ENCODE measurements at regions not wholly inside any gene's neighbourhood (a gene's known extent, or its start where the extent isn't known, plus 50 kb on each side); places are given as distances from the start of the nearest gene placed in this dataset.
"Not testable (repeated sequence)": the region's sequence is repeated elsewhere in the genome, so short reads cannot be mapped to it uniquely, and the experiment has no call there.

GRCh38 chr6:121884620-121885019 is 449.2 kb downstream of the GJA1 start:
- no peaks in the 10 kb centered on the region for H3K36me3 ChIP-seq (ENCODE audit: insufficient read depth, low read length)
- no peaks in the 10 kb centered on the region for H3K4me1 ChIP-seq (ENCODE audit: insufficient read depth, low read length)
- H3K9ac ChIP-seq (ENCODE audit: low read length) = no peak overlapping the region
- H3K9me3 ChIP-seq (ENCODE audit: low read length) = no peaks in the 10 kb centered on the region
- H3K4me3 ChIP-seq (ENCODE audit: low read depth in 1 of 2, low read length in 2 of 2) = no peak overlapping the region
- no peaks in the 10 kb centered on the region for H3K27me3 ChIP-seq (ENCODE audit: control insufficient read depth in 1 of 2, insufficient read depth in 2 of 2, low read length in 2 of 2)
- H3K27ac ChIP-seq (ENCODE audit: low read depth, low read length) = no peak overlapping the region

GRCh38 chr6:121885399-121886152 is 450.1 kb downstream of the GJA1 start:
- Histone ChIP-seq H3K9ac (ENCODE audit: low read length) (no peak overlapping the region), H3K9me3 (ENCODE audit: low read length) (no peaks in the 10 kb centered on the region), H3K4me1 (ENCODE audit: insufficient read depth, low read length) (no peaks in the 10 kb centered on the region), H3K27me3 (ENCODE audit: control insufficient read depth in 1 of 2, insufficient read depth in 2 of 2, low read length in 2 of 2) (no peaks in the 10 kb centered on the region), H3K27ac (ENCODE audit: low read depth, low read length) (no peak overlapping the region), H3K4me3 (ENCODE audit: low read depth in 1 of 2, low read length in 2 of 2) (no peak overlapping the region), H3K36me3 (ENCODE audit: insufficient read depth, low read length) (no peaks in the 10 kb centered on the region)

DNA sequence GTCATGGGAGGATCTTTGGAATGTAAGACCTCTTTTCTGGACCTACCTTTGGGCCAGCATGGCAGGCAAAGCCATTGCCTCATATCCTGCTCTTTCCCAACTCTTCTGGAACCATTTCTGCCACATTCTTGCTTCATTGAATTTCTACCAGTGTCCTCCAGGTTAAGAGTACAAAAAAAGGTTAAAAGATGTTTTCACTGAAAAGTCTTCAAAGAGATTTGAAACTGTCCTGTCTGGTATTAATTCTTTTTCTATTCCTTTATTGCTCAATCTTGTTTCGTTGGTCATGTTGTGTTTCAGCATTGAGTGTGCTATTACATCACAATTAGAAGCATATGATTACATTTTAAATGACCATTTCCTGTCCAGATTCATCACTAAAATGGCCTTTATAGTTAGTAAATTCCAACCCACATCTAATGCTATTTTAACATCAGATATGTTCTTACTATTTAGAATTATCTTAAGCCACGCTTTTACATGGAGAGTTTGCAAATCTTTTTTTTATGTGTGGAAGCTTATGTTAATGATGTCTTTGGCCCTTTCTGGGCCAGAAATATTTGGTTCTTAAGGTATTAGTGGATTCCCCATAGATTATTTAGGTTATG is 450.9 kb downstream of the GJA1 start:
- H3K9me3 ChIP-seq (ENCODE audit: low read length) = no peaks in the 10 kb centered on the region
- H3K27ac ChIP-seq (ENCODE audit: low read depth, low read length) = no peak overlapping the region
- no peak overlapping the region for H3K4me3 ChIP-seq (ENCODE audit: low read depth in 1 of 2, low read length in 2 of 2)
- H3K27me3 ChIP-seq (ENCODE audit: control insufficient read depth in 1 of 2, insufficient read depth in 2 of 2, low read length in 2 of 2) = no peaks in the 10 kb centered on the region
- no peaks in the 10 kb centered on the region for H3K36me3 ChIP-seq (ENCODE audit: insufficient read depth, low read length)
- H3K4me1 ChIP-seq (ENCODE audit: insufficient read depth, low read length) = no peaks in the 10 kb centered on the region
- no peak overlapping the region for H3K9ac ChIP-seq (ENCODE audit: low read length)

GRCh38 chr6:121887724-121888123 is 452.3 kb downstream of the GJA1 start:
- Histone ChIP-seq H3K9ac (ENCODE audit: low read length) (no peak overlapping the region), H3K4me1 (ENCODE audit: insufficient read depth, low read length) (no peaks in the 10 kb centered on the region), H3K36me3 (ENCODE audit: insufficient read depth, low read length) (no peaks in the 10 kb centered on the region), H3K27ac (ENCODE audit: low read depth, low read length) (no peak overlapping the region), H3K27me3 (ENCODE audit: control insufficient read depth in 1 of 2, insufficient read depth in 2 of 2, low read length in 2 of 2) (no peaks in the 10 kb centered on the region), H3K4me3 (ENCODE audit: low read depth in 1 of 2, low read length in 2 of 2) (no peak overlapping the region), H3K9me3 (ENCODE audit: low read length) (no peaks in the 10 kb centered on the region)

DNA sequence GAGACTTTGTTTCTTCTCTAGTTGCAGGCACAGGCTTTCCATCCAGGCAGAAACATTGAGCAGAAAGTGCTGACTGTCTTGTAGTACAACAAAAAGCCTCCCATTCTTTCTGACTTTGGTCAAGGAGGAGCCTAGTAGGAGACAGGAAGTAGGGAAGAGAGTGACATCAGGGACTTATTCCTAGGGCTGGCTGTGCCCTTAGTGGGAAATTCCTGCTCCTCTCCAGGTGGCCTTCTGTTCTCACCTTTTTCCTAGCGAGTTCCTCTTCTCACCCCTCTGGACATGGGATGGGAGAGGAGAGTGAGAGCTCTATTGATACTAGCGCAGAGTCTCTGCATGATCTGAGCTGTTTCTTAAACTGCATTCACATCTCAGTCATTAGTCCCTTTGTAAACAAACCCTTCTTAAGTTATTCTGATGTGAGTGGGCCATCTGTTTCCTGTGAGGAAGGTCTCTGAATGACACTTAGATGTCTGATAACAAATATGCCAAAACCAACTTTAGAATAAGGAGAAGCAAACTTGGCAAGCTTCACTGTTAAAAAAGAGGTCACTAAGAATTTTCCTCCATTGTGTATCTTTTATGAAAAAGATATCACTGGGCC is 455.0 kb downstream of the GJA1 start:
- no peak overlapping the region for H3K4me3 ChIP-seq (ENCODE audit: low read depth in 1 of 2, low read length in 2 of 2)
- H3K27me3 ChIP-seq (ENCODE audit: control insufficient read depth in 1 of 2, insufficient read depth in 2 of 2, low read length in 2 of 2) = no peaks in the 10 kb centered on the region
- H3K27ac ChIP-seq (ENCODE audit: low read depth, low read length) = no peak overlapping the region
- no peaks in the 10 kb centered on the region for H3K9me3 ChIP-seq (ENCODE audit: low read length)
- no peaks in the 10 kb centered on the region for H3K4me1 ChIP-seq (ENCODE audit: insufficient read depth, low read length)
- no peaks in the 10 kb centered on the region for H3K36me3 ChIP-seq (ENCODE audit: insufficient read depth, low read length)
- no peak overlapping the region for H3K9ac ChIP-seq (ENCODE audit: low read length)

DNA sequence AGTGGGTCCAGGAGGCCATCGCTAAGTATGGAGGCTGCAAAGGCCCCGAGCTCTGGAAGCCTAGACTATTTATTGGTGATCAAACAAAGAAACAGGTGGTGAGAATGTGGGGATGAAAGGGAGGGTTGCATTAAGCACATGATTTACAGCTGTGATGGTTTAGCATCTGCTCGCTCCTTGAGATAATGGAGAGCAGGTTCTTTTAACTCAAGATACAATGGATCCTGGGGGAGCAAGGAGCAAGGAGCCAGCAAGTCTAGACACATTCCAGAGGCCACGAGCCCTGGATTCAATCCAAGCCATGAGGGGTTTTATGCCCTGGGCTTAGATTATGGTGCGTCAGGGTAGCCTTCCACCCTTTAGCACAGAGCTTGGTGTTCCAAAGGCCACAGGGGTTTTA is 460.3 kb downstream of the GJA1 start:
- H3K27me3 ChIP-seq (ENCODE audit: control insufficient read depth in 1 of 2, insufficient read depth in 2 of 2, low read length in 2 of 2); H3K9me3 ChIP-seq (ENCODE audit: low read length); H3K4me3 ChIP-seq (ENCODE audit: low read depth in 1 of 2, low read length in 2 of 2); H3K36me3 ChIP-seq (ENCODE audit: insufficient read depth, low read length); H3K27ac ChIP-seq (ENCODE audit: low read depth, low read length); H3K9ac ChIP-seq (ENCODE audit: low read length); H3K4me1 ChIP-seq (ENCODE audit: insufficient read depth, low read length): not testable (repeated sequence)

DNA sequence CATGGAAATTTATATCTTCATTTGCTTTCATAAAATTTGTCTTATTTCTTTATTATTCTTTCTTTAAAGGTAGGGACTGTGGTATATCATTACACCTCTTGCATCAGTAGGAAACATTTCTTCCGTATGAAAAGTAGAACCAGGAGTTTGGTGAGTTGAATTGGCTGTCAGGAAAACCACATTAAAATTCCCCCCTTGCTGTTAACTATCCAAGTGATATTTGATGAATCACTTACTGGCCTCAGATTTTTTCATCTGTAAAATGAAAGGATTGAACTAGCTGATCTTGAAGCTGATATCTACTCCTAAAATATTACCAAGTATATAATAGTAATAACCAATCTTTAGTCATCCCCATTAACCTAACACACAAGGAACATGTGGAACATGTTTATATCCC is 460.9 kb downstream of the GJA1 start:
- no peak overlapping the region for H3K4me3 ChIP-seq (ENCODE audit: low read depth in 1 of 2, low read length in 2 of 2)
- H3K27ac ChIP-seq (ENCODE audit: low read depth, low read length) = no peak overlapping the region

GRCh38 chr6:121896771-121897170 is 461.3 kb downstream of the GJA1 start:
- H3K9me3 ChIP-seq (ENCODE audit: low read length) = no peaks in the 10 kb centered on the region
- H3K9ac ChIP-seq (ENCODE audit: low read length) = no peak overlapping the region
- H3K36me3 ChIP-seq (ENCODE audit: insufficient read depth, low read length) = no peaks in the 10 kb centered on the region
- no peak overlapping the region for H3K4me3 ChIP-seq (ENCODE audit: low read depth in 1 of 2, low read length in 2 of 2)
- no peak overlapping the region for H3K27ac ChIP-seq (ENCODE audit: low read depth, low read length)
- H3K4me1 ChIP-seq (ENCODE audit: insufficient read depth, low read length) = peaks cover 12% of the 10 kb centered on the region
- no peaks in the 10 kb centered on the region for H3K27me3 ChIP-seq (ENCODE audit: control insufficient read depth in 1 of 2, insufficient read depth in 2 of 2, low read length in 2 of 2)

More for the DNA sequence above, 460.9 kb downstream of the GJA1 start:
- Histone ChIP-seq H3K36me3 (ENCODE audit: insufficient read depth, low read length) (no peaks in the 10 kb centered on the region), H3K4me1 (ENCODE audit: insufficient read depth, low read length) (peaks cover 10% of the 10 kb centered on the region), H3K9me3 (ENCODE audit: low read length) (no peaks in the 10 kb centered on the region), H3K9ac (ENCODE audit: low read length) (no peak overlapping the region), H3K27me3 (ENCODE audit: control insufficient read depth in 1 of 2, insufficient read depth in 2 of 2, low read length in 2 of 2) (no peaks in the 10 kb centered on the region)

DNA sequence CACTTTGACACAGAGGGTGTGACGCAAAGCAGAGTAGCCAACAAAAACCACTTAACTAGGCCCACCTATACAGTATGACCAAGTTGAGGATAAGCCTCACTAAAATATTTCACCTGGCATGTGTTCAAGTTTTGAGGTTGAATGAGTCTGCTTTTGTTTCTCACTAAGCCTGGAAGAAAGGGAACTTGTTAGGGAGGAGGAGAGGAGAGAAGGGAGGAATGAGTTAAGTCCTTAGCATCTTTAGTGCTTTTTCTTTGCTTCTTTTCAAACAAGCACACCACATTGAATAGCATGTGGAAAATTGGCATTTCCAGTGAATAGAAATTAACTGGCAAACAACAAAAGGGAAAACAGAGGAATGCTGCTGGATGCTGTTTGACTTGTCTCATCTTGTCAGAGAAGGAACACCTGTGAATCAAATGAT is 461.9 kb downstream of the GJA1 start:
- peaks cover 16% of the 10 kb centered on the region for H3K4me1 ChIP-seq (ENCODE audit: insufficient read depth, low read length)
- no peak overlapping the region for H3K27ac ChIP-seq (ENCODE audit: low read depth, low read length)
- H3K36me3 ChIP-seq (ENCODE audit: insufficient read depth, low read length) = no peaks in the 10 kb centered on the region
- H3K9ac ChIP-seq (ENCODE audit: low read length) = no peak overlapping the region
- no peaks in the 10 kb centered on the region for H3K9me3 ChIP-seq (ENCODE audit: low read length)
- no peak overlapping the region for H3K4me3 ChIP-seq (ENCODE audit: low read depth in 1 of 2, low read length in 2 of 2)
- no peaks in the 10 kb centered on the region for H3K27me3 ChIP-seq (ENCODE audit: control insufficient read depth in 1 of 2, insufficient read depth in 2 of 2, low read length in 2 of 2)

GRCh38 chr6:121901432-121901831 is 466.0 kb downstream of the GJA1 start:
- Histone ChIP-seq H3K36me3 (ENCODE audit: insufficient read depth, low read length) (no peaks in the 10 kb centered on the region), H3K27ac (ENCODE audit: low read depth, low read length) (no peak overlapping the region), H3K9me3 (ENCODE audit: low read length) (no peaks in the 10 kb centered on the region), H3K9ac (ENCODE audit: low read length) (no peak overlapping the region), H3K27me3 (ENCODE audit: control insufficient read depth in 1 of 2, insufficient read depth in 2 of 2, low read length in 2 of 2) (no peaks in the 10 kb centered on the region), H3K4me1 (ENCODE audit: insufficient read depth, low read length) (peaks cover 22% of the 10 kb centered on the region), H3K4me3 (ENCODE audit: low read depth in 1 of 2, low read length in 2 of 2) (no peak overlapping the region)

GRCh38 chr6:121904559-121904958 is 469.1 kb downstream of the GJA1 start:
- H3K27me3 ChIP-seq (ENCODE audit: control insufficient read depth in 1 of 2, insufficient read depth in 2 of 2, low read length in 2 of 2) = no peaks in the 10 kb centered on the region
- H3K4me1 ChIP-seq (ENCODE audit: insufficient read depth, low read length) = peaks cover 12% of the 10 kb centered on the region
- H3K27ac ChIP-seq (ENCODE audit: low read depth, low read length) = no peak overlapping the region
- H3K4me3 ChIP-seq (ENCODE audit: low read depth in 1 of 2, low read length in 2 of 2) = no peak overlapping the region
- H3K36me3 ChIP-seq (ENCODE audit: insufficient read depth, low read length) = no peaks in the 10 kb centered on the region
- no peak overlapping the region for H3K9ac ChIP-seq (ENCODE audit: low read length)
- H3K9me3 ChIP-seq (ENCODE audit: low read length) = no peaks in the 10 kb centered on the region

Measured in muscle layer of colon (tissue), 2 donors.